Stimulated activated CD4-positive, alpha-beta T cell treated with anti-CD3 and anti-CD28 coated beads, TNF-alpha, amount 100 ng/mL, for 1 hour (primary cell): ENCODE measurements at regions not wholly inside any gene's neighbourhood (a gene's known extent, or its start where the extent isn't known, plus 50 kb on each side); places are given as distances from the start of the nearest gene placed in this dataset.

ENCODE experiments used
- DNase-seq, 3 donors: peaks; one replicate each; pipeline ENCODE4 v3.0.0-alpha.2; 2020; ENCODE audit warnings: low read depth in 3 of 3, low spot score in 1 of 3

DNA sequence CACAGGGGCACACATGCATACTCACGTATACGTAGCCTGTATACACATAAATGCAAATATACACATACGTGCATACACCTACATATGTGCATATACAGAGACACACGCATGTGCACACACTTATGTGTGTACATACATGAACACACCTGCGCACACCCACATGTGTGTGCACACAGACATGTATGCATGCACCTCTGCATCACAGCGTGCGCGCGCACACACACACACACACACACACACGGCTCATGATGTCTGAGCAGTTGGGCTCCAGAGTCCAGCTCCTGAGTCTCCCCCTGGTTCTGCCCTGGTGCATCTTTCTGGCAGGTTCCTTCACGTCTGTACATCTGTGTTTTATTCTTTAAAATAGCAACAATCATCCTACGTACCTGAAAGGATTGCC, 600.5 kb downstream of the NPHP4 start:
- no peak for DNase-seq

DNA sequence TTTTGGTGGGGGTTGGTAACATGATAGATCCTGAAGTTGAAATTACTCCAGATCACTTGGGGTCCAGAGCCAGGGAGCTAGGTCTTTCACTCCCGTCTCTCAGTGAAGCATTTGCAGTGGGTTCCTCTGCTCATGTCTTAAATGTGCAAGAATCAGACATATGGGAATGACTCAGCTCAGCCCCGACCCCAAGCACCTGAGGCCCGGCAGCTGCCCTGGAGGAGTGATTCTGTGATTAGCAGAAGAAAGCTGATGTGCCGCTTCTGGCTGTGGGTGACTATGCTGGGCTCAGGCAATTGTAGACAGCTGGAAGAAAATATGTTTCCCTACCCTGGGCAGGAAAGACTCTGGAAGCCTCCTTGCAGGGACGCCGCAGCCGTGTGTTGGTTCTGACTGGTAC, 601.7 kb downstream of the NPHP4 start:
- DNase-seq = no peak

DNA sequence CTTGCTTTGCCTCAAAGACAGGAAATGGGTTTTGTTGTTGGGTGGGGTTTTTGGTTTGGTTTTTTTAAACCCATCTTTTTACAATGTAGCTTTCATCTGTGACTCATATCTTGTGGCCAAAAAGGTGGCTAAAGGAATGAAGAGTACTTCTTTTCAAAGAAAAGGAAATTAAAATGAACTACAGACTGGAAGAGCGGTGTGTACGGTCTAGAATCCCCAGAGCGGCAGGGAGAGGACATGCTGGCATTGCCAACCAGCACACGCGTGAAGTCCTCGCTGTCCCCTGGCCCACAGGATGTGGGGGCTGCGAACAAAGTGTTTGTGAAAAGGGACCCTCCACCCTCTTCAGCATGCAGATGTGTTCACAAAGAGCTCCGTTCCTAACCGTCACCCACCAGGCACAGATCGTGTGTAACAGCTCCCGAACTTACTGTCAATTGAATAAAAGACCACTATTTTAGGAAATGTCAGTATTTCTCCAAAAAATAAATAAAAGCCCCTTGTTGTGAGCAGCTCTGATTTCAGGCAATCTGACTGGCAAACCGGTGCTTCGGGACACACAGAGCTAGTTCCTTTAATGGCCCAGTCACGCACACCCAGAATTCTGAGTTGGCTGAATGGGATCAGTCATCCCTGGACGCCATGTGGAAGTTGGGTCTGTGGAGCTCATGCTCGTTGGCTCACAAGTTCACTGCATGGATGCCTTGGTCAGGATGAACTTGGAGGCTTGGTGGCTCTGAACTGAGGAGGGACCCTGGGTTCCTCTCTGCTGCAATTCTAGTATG, 602.9 kb downstream of the NPHP4 start:
- DNase-seq = no peak

DNA sequence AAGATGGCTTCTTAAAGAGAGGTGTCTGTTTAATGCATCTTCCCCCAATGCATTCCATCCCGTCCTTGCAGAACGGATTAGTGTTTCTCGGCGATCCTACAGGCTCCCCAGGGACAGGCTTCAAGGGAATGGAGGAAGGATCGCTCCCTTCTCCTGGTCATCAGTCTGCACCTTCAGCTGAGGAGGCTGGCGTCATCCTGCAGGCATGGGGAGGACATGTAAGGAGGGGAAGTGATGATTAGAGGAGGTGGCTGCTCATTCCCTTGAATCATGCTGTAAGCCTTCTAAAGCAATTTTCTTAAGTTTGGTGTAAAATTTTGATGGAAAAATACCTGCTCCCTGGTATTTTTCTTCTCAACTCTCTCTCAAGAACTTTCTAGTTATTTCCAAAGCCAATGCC, 603.6 kb downstream of the NPHP4 start:
- DNase-seq = no peak

DNA sequence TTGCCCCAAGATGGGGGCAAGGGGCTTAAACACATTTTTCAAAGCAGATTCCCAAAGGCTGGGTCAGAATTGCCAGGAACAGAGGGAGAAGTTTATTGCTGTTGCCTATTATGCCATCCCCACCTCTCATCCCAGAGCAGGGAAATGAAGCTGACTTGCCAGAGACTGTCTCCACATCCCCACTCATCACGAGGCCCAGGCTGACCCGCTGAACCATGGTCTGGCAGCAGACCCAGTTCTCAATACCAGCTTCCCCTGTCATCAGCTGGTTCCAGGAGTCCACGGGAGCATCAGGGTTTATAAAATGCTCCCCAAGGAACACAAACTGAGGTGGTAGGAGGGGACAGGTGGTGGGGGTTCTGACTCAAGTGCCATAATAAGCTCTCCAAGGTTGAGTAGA, 605.9 kb downstream of the NPHP4 start:
- no peak for DNase-seq

DNA sequence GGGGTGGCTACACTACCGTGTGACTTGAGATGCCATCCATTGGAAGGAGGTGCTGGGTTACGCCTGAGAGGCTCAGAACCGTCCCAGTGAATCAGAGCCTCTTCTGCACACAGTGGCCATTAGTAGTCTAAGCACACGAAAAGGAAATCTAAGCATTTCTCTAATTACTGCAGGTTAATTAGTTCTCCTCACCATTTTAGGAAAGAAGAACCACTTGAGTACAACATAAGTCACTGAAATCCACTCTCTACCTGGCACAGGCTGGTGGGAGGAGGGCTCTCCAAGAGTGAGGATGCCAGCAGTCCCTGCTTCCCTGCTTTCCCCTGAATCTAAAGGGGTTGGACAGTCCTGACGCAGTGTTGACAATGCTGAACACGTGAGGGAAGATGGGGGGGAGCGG, 606.3 kb downstream of the NPHP4 start:
- no peak for DNase-seq

DNA sequence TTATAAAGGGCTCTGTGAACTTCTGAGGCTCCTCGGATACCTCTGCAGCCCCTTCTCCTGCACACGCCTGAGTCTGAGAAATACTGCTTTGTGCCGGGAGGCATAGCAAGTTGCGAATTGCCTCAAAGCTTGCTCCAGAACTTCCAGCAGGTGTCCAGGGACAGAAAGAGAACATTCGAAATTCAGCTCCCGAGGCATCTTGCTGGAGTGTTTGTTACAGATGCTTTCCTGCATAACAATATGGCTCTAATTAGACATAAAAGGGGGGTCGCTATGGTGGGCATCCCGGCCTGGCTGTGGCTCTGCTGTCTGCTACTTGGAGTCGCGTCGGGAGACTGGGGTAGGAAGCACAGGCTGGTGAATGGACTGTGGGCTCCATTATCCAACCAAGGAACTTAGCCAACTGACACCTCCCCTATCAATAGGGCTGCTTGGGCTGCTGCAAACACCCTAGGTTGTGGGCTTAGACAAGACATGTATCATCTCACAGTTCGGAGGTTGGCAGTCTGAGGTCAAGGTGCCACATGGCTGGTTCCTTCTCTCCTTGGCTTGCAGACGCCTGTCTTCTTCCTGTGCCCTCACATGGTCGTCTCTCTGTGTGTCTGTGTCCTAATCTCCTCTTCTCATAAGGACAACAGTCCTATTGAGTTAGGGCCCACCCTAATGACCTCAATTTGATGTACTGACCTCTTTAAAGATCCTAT, 607.0 kb downstream of the NPHP4 start:
- DNase-seq = no peak

DNA sequence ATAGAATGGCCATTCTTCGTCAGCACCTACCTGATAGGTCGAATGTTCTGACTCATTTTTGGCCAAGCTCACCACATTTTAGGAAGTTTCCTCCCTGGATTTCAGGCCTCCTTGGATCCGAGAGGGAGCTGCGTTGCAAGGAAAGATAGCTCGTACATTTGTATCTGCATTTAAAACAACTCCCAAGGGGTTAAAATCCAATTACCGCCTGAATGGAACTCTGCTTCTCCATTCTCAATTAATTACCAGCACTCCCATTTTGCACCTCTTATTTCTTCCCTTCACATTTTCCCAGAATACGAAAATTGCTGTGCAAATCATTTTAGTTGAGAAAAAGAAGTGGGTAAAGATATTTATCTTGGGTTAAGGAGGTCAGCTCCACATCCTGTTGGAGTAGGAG, 610.7 kb downstream of the NPHP4 start:
- no peak for DNase-seq

DNA sequence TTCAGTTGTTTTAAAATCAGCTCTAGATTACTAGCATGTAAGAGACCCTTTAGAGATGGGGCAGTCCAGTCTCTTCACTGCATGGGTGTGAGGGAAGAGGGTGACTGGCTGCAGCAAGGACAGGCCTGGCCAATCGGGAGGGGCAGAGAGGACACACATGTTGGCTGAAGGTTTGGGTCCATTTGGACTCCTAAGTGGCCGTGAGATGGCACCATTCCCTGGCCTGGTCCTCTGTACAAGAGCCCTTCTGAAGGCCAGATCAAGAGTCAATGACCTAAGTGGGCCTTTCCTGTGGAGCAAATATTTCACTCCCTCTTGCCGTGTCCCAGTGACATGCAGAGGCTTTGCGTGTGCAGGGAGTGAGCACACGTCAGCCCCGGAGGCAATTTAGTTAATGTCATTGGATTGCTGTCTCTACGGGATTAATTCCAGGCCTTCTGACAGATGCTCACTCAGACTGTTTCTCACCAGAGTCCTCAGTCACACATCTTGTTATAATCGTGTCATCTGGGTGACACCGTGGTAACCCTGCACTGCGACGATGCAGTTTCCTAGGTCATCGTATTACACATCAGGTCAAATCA, 613.0 kb downstream of the NPHP4 start:
- no peak for DNase-seq

DNA sequence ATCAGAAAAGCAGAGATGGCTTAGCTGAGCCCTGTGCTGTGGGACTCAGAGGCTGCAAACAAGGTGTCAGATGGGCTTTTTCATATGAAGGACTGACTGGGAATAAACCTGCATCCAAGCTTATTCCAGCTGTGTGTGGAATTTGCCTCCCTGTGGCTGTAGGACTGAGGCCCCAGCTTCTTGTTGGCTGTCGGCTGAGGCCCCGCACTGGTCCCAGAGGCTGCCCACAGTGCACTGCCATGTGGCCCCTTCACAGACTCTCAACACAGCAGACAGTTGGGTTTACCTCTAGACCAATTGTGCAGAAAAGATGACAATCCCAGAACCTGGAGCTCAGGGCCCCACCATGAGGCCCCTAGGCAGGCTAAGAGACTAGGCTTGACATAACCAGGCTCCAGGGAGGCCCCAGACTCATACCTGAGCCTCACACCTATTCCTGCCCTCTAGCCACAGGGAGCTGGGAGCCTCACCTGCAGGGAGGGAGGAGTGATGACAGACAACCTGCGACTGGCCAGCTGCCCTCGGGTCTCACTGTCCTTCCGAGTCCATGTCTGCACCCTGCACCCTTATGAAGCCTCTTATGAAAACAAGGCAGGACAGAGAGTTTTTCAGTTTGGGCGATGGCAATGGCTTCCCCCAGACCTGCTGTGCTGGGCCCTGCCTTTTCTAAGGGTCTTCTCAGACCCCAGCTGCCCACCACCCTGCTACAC, 615.5 kb downstream of the NPHP4 start:
- no peak for DNase-seq

DNA sequence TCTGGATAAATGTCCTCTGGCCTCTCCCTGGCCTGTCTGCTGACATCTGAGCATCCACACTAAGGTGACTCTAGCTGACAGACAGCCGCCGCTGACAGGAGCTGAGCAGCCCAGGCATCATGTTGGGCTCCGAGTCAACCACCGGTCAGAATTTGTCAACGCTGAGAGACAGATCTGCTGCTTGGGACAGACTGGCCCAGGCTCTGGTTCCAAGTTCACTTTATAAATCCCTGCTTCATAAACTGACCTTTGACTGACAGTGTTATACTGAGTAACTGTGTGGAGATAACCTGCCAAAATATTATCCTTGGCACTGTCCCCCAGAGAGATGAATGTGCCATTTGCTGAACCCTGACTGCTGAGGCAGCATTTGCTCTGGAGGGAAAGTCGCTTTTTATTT, 616.7 kb downstream of the NPHP4 start:
- no peak for DNase-seq

DNA sequence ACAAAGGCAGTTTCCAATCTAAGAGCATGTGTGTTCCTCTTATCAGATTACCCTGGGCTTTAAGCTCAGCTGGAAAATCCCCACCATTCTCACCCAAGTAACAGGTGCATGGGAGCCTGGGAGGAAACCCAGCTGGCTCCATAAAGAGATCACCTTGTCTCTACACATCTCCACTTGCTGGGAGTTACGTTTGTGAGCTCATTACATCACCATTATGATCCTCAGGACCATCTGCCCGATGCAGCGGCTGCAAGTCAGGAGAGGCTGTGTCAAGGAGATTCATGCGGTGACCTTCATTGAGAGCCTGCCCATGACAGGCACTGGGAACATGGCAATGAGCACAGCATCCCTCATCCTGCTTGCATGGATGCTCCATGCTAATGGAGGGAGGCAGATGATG, 618.0 kb downstream of the NPHP4 start:
- DNase-seq = no peak

DNA sequence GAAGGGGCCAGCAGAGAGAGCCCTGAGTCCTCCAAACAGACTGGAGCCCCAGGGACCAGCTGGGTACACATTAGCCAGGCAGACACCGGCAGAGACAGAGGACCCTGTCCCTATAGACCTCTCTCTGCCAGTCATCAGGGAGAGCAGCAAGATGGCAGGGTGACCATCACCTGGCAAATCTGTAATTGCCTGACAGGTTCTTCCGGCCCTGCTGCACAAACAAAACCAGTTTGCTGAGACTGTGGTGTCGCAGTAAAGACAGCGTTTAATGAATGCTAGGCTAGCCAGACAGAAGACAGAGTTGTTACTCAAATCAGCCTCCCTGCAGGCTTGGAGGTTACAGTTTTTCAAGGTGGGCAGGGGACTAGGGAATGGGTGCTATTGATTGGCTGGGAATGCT, 618.9 kb downstream of the NPHP4 start:
- DNase-seq = no peak

DNA sequence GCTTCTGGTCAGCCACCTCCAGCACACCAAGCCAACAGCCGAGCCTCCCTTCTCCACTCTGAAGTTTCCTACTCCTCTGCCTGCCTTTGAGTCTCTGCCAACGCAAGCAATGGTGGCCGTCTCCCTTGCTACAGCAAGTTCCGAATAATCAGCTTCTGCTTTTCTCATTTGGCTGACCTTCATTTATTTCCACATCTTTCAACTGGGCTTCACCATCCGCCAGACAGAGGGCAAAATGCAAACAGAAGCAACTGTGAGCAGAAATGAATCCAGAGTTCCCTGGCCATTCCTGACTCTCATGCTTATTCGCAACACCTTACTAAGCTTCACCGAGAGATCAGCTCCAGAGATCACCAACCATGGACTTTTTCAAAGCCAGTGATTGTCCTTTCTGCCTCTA, 621.0 kb downstream of the NPHP4 start:
- DNase-seq = no peak

DNA sequence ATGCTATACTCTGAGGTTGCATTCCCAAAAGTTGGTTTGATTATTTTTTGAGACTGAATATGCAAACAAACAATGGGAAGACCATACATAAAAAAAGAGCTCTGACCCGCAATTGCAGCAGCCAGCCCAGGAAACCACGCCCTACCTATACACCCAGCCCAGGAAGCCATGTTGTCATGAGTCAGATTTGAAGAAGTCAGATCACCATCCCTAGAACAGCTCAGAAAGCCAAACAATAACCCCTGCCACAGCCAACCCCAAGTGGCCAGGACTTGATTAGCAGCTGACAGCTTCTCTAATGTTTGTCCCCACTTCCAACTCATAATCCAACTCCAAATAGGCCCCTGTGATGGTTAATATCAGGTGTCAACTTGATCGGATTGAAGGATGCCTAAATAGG, 621.9 kb downstream of the NPHP4 start:
- DNase-seq = no peak

DNA sequence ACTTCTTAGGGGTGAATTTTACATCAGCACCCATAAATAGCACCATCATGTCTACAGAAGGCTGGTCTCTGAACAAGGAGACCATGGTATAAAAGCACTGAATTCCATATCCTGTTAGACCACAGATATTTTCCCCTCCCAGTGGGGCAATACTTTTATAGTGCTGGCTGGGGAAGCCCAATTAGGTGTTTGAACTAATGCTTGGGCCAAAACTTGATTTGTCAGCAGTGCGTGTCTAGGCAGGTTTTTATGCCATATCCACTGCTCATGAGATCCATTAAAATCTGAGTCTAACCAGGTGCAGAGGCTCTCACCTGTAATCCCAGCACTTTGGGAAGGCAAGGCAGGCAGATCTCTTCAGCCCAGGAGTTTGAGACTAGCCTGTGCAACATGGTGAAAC, 623.0 kb downstream of the NPHP4 start:
- no peak for DNase-seq

DNA sequence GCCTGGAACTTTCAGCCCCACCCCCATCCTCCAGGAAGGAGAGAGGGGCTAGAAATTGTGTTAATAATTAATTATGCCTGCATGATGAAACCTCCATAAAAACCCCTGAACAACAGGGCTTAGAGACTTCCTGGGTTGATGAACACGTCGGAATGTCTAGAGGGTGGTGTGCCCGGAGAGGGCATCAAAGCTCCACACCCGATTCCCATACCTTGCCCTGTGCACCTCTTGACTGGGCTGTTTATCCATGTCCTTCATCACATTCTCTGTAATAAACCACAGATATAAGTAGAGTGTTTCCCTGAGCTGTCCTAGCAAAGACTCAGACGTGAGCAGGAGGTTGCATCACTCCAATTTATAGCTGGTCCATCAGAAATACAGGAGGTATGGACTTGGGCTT, 624.0 kb downstream of the NPHP4 start:
- DNase-seq = no peak

DNA sequence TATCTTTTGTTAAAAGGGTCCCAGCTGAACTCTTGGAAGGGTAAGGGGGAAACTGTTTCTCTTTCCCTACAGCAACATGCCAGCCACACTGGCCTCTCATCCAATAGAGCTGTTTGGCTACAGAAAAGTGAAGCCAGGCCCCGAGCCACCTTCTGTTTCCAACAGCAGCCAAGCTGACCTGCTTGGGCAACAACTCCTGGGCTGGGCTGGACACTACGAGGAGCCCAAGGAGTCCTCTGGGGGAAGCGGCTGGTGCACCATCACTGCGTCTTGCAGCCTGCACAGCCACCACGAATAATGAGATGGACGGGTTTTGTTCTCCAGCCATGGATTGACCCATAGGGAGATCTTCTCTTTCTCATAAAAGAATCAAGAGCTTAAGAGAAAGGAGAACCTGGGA, 624.9 kb downstream of the NPHP4 start:
- no peak for DNase-seq

DNA sequence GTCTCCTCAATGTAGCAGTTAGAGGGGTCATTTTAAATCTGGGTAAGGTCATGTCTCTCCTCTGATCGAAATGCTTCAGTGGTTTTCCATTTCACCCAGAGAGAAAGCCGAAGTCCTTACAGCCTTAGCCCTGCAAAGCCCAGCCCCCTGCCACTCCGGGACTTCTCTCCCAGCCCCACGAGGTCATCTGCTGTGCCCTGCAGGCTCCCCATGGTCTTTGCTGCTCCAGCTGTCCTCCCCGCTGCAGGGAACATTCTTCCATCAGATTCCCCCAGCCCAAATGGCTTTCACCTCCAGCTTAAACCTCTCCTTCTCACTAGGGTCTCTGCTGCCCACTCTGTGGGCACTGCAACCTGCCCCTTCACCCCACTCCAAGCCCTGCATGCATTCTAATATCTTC, 626.5 kb downstream of the NPHP4 start:
- no peak for DNase-seq

DNA sequence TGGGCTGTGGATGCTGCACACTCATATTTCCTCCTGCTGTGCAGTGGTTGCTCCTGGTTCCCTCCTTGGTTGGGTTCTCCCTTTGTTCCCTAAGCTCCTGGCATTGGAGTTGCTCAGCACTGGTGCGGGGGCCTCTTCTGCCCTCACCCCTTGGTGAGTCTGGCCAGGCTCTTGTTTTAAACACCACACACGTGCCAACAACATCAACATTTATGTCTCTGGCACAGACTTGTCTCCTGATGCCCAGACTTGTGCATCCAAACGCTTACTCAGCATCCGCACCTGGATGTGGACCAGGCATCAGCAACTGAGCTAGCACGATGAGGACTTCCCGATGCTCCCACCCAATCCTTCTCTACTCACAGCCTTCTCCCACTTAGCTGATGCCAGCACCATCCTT, 627.6 kb downstream of the NPHP4 start:
- DNase-seq = no peak

DNA sequence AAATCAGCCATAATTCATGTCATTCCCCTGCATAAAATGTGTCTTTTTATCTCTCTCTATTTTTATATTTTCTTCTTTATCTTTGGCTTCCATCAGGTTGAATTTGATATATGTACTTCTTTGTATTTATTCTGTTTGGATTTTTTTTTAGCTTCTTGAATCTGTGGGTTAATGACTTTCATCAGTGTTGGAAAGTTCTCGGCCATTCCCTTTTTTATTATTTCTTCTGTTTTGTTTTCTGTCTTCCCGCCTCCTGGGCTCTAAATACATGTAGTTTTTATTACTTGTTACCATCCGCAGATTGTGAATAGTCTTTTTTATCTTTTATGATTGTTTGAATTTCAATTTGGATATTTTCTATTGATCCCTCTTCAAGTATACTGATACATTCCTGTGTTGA, 637.5 kb downstream of the NPHP4 start:
- no peak for DNase-seq

DNA sequence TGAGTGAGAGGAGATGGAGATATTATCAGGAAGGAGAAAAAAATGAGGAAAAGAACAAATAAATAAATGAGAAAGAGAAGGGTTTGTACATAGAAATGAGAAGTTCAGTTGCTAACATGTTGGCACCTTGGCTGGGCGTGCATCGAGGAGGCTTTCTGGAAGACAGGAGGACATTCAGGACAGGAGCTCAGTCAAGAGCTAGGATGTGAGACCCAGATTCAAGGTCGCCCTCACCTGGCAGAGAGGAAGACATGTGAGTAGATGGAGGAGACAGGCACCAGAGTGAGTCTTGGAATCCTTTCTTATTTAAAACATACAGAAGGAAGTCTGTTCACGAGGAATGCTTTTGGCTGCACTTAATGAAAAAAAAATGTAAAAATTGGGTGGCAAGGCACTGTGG, 640.9 kb downstream of the NPHP4 start:
- no peak for DNase-seq
